H1 (cell line): ENCODE measurements at regions not wholly inside any gene's neighbourhood (a gene's known extent, or its start where the extent isn't known, plus 50 kb on each side); places are given as distances from the start of the nearest gene placed in this dataset.

Source experiments
- ASH2L ChIP-seq: fragments of 200-600, 300-600 bp; sonication (generic); IDR thresholded peaks from one replicate; pipeline ENCODE4 v1.7.1; 2017; ENCODE audit warnings: low read length
- CREB1 ChIP-seq: IDR thresholded peaks from 2 replicates; pipeline ENCODE4 v1.6.1; 2012; ENCODE audit warnings: inconsistent platforms
- CTCF ChIP-seq, 3 experiments: IDR thresholded peaks; 1 replicate in 2 of 3; 2 replicates in 1 of 3; pipeline versions ENCODE4 v1.5.1 to v1.6.1; 2011; ENCODE audit warnings: low read length in 3 of 3, mild to moderate bottlenecking in 3 of 3, inconsistent platforms in 2 of 3, low read depth in 1 of 3, moderate library complexity in 1 of 3; ENCODE audit not compliant: insufficient read depth in 1 of 3; ENCODE audit errors: control extremely low read depth in 1 of 3
- EZH2 ChIP-seq: fragments of 200-600 bp; sonication (generic); IDR thresholded peaks from 2 replicates; pipeline ENCODE4 v1.7.1; 2012; ENCODE audit warnings: low read depth, mild to moderate bottlenecking, moderate library complexity, low read length, inconsistent platforms; ENCODE audit not compliant: severe bottlenecking
- JUND ChIP-seq: IDR thresholded peaks from 2 replicates; pipeline ENCODE4 v1.6.1; 2011; ENCODE audit warnings: mild to moderate bottlenecking, improper control_type of control experiment, low read length
- POLR2A ChIP-seq, 2 experiments: IDR thresholded peaks; 1 replicate in 1 of 2; 2 replicates in 1 of 2; pipeline ENCODE4 v1.6.1; 2011; ENCODE audit warnings: low read depth in 2 of 2, low read length in 2 of 2, mild to moderate bottlenecking in 2 of 2; ENCODE audit errors: control extremely low read depth in 1 of 2
- POLR2AphosphoS5 ChIP-seq: IDR thresholded peaks from 2 replicates; pipeline ENCODE4 v1.6.1; 2011; ENCODE audit warnings: low read depth, low read length
- RAD21 ChIP-seq, 2 experiments: IDR thresholded peaks in 1 of 2; conservative IDR thresholded peaks in 1 of 2; 2 replicates each; pipeline ENCODE4 v1.6.1; 2011; ENCODE audit warnings: low read depth in 2 of 2, low read length in 2 of 2, improper control_type of control experiment in 1 of 2, inconsistent platforms in 1 of 2, mild to moderate bottlenecking in 1 of 2, moderate library complexity in 1 of 2
- TAF1 ChIP-seq: IDR thresholded peaks from 2 replicates; pipeline ENCODE4 v1.6.1; 2011; ENCODE audit warnings: mild to moderate bottlenecking, low read depth, low read length
- TCF12 ChIP-seq: IDR thresholded peaks from 2 replicates; pipeline ENCODE4 v1.6.1; 2011; ENCODE audit warnings: low read depth, mild to moderate bottlenecking, low read length
- TEAD4 ChIP-seq: IDR thresholded peaks from 2 replicates; pipeline ENCODE4 v1.6.1; 2012; ENCODE audit warnings: low read depth, low read length, inconsistent platforms, mixed read lengths
- YY1 ChIP-seq: IDR thresholded peaks from 2 replicates; pipeline ENCODE4 v1.6.1; 2011; ENCODE audit warnings: low read depth, mild to moderate bottlenecking, low read length
- ZNF274 ChIP-seq: IDR thresholded peaks from 2 replicates; pipeline ENCODE4 v1.7.0; 2012; ENCODE audit warnings: low read length, borderline replicate concordance; ENCODE audit errors: extremely low read depth

DNA sequence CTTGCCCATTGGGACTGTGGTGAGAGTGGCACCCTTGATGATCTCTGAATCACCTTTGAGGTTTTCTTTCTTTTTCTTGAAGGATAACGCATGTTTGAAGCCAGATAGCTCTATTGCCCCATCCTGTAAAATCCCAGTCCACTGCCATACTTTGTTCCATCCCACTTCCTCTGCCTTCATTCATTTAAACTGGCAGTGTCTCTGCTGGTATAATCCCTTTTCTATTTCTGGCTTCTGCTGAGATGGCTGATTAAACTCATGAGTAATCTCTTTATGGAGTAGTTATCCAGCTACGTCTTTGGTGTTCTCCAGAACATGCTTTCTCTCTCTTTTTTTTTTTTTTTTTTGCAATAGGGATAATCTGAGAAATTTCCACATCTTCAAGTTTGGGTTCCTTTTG lies 656.5 kb upstream of the SALL1 start:
- TF ChIP-seq POLR2A (IDR thresholded peaks at IDR 0.05; ENCODE audit: control extremely low read depth in 1 of 2, low read depth in 2 of 2, low read length in 2 of 2) (no peak), CTCF (IDR thresholded peaks at IDR 0.05; ENCODE audit: control extremely low read depth in 1 of 3, insufficient read depth in 1 of 3, low read depth in 1 of 3, low read length in 3 of 3) (no peak), RAD21 (IDR thresholded peaks at IDR 0.05 in 1 of 2, conservative IDR thresholded peaks at IDR 0.05 in 1 of 2; ENCODE audit: low read depth in 2 of 2, low read length in 2 of 2) (no peak), ASH2L (no peak), TEAD4 (no peak), TAF1 (no peak), EZH2 (no peak), POLR2AphosphoS5 (no peak), CREB1 (no peak), ZNF274 (no peak), YY1 (no peak), TCF12 (no peak), JUND (no peak)
